Keratinocyte (primary cell): ENCODE measurements at regions not wholly inside any gene's neighbourhood (a gene's known extent, or its start where the extent isn't known, plus 50 kb on each side); places are given as distances from the start of the nearest gene placed in this dataset.

ENCODE experiments used
- DNase-seq: peaks from one replicate; pipeline ENCODE4 v3.0.0-alpha.2; 2011; ENCODE audit warnings: low read depth, missing footprints, low spot score
- FAIRE-seq: peaks from 2 replicates; lab custom pipeline; 2011; peaks lifted over from hg19 to GRCh38; lab: Jason Lieb, UNC
- H2AFZ ChIP-seq: 2 replicates; pipeline ENCODE4 v1.6.0; 2012; ENCODE audit warnings: low read length, control low read depth, inconsistent platforms; ENCODE audit not compliant: control insufficient read depth
- H3K27ac ChIP-seq: 2 replicates; pipeline ENCODE4 v1.5.1; 2011; ENCODE audit warnings: low read length; ENCODE audit not compliant: control insufficient read depth, insufficient read depth
- H3K27me3 ChIP-seq: 3 replicates; pipeline ENCODE4 v1.6.0; 2011; ENCODE audit warnings: low read length; ENCODE audit not compliant: control insufficient read depth, insufficient read depth; ENCODE audit errors: extremely low read depth
- H3K36me3 ChIP-seq, 2 experiments: 2 replicates in 1 of 2; 3 replicates in 1 of 2; pipeline ENCODE4 v1.5.1; 2011; ENCODE audit warnings: low read length in 2 of 2, mild to moderate bottlenecking in 1 of 2; ENCODE audit not compliant: control insufficient read depth in 2 of 2, insufficient read depth in 2 of 2; ENCODE audit errors: extremely low read depth in 1 of 2
- H3K4me1 ChIP-seq: 3 replicates; pipeline ENCODE4 v1.5.1; 2011; ENCODE audit warnings: low read length; ENCODE audit not compliant: control insufficient read depth, insufficient read depth; ENCODE audit errors: extremely low read depth
- H3K4me2 ChIP-seq: 3 replicates; pipeline ENCODE4 v1.6.0; 2011; ENCODE audit warnings: low read depth, low read length; ENCODE audit not compliant: control insufficient read depth, insufficient read depth; ENCODE audit errors: extremely low read depth
- H3K4me3 ChIP-seq, 3 experiments: fragments of 200-600 bp in 1 of 3; sonication (generic) in 1 of 3; 2 replicates in 2 of 3; 3 replicates in 1 of 3; pipeline ENCODE4 v1.5.1; 2011 to 2016; ENCODE audit warnings: low read length in 3 of 3, mild to moderate bottlenecking in 3 of 3, control low read depth in 2 of 3, inconsistent platforms in 1 of 3, low read depth in 1 of 3, mixed read lengths in 1 of 3, mixed run types in 1 of 3, moderate library complexity in 1 of 3; ENCODE audit not compliant: control insufficient read depth in 2 of 3, insufficient read depth in 2 of 3; ENCODE audit errors: extremely low read depth in 1 of 3
- H3K79me2 ChIP-seq: 2 replicates; pipeline ENCODE4 v1.6.0; 2012; ENCODE audit warnings: low read length; ENCODE audit not compliant: control insufficient read depth, insufficient read depth
- H3K9ac ChIP-seq: 3 replicates; pipeline ENCODE4 v1.6.0; 2011; ENCODE audit warnings: low read length; ENCODE audit not compliant: control insufficient read depth, insufficient read depth; ENCODE audit errors: extremely low read depth
- H3K9me1 ChIP-seq: 3 replicates; pipeline ENCODE4 v1.6.0; 2011; ENCODE audit warnings: low read length; ENCODE audit not compliant: control insufficient read depth, insufficient read depth; ENCODE audit errors: extremely low read depth
- H3K9me3 ChIP-seq: 2 replicates; pipeline ENCODE4 v1.5.1; 2012; ENCODE audit warnings: low read depth, low read length; ENCODE audit not compliant: control insufficient read depth
- H4K20me1 ChIP-seq: 3 replicates; pipeline ENCODE4 v1.6.0; 2011; ENCODE audit warnings: low read length; ENCODE audit not compliant: control insufficient read depth, insufficient read depth; ENCODE audit errors: extremely low read depth
- CTCF ChIP-seq, 3 experiments: IDR thresholded peaks in 1 of 3; conservative IDR thresholded peaks in 1 of 3; optimal IDR thresholded peaks in 1 of 3; 2 replicates in 2 of 3; 3 replicates in 1 of 3; pipeline versions ENCODE3 to v1.5.1; 2011; ENCODE audit warnings: low read length in 3 of 3, mild to moderate bottlenecking in 3 of 3, moderate library complexity in 2 of 3, control low read depth in 1 of 3, inconsistent platforms in 1 of 3; ENCODE audit not compliant: insufficient read depth in 2 of 3; ENCODE audit errors: extremely low read depth in 1 of 3
- EZH2 ChIP-seq: IDR thresholded peaks from one replicate; pipeline ENCODE4 v1.6.1; 2012; ENCODE audit warnings: inconsistent platforms, mild to moderate bottlenecking, low read length, moderate library complexity
- dilution Hi-C: fragments of 300-500 bp; cut with MboI; formaldehyde crosslinking; loops from one replicate; pipeline ENCODE4 v1.7.0; 2020; ENCODE audit warnings: low sequenced_read_pairs; ENCODE audit not compliant: extremely low pct_ligation_motif_present

GRCh38 chr6:19415605-19416326 is 421.4 kb upstream of the ID4 start:
- H3K4me2 ChIP-seq, result peak overlapping the region; percentile 82
- H3K4me1 ChIP-seq, result peaks cover 59% of the 10 kb centered on the region
- dilution Hi-C loops, result no loop called here
- H3K9ac ChIP-seq, result peak overlapping the region; percentile 67
- H3K36me3 ChIP-seq, result no peaks in the 10 kb centered on the region
- H3K9me1 ChIP-seq, result no peaks in the 10 kb centered on the region
- no peaks in the 10 kb centered on the region for H3K27me3 ChIP-seq
- no peaks in the 10 kb centered on the region for H4K20me1 ChIP-seq
- peak overlapping the region in 2 of 3 experiments; percentile 27 to 49 for H3K4me3 ChIP-seq
- H3K9me3 ChIP-seq, result no peaks in the 10 kb centered on the region
- no peak for FAIRE-seq
- peak; percentile 25 for DNase-seq
- TF ChIP-seq CTCF (optimal IDR thresholded peaks at IDR 0.05 in 1 of 3, IDR thresholded peaks at IDR 0.05 in 1 of 3, conservative IDR thresholded peaks at IDR 0.05 in 1 of 3; ENCODE audit: extremely low read depth in 1 of 3, insufficient read depth in 2 of 3, low read length in 3 of 3), result no peak
- no peak for TF ChIP-seq EZH2
- H3K27ac ChIP-seq, result peak overlapping the region; percentile 76
- H3K79me2 ChIP-seq, result no peaks in the 10 kb centered on the region
- peak overlapping the region; percentile 42 for H2AFZ ChIP-seq

- TF ChIP-seq CTCF (optimal IDR thresholded peaks at IDR 0.05 in 1 of 3, IDR thresholded peaks at IDR 0.05 in 1 of 3, conservative IDR thresholded peaks at IDR 0.05 in 1 of 3; ENCODE audit: extremely low read depth in 1 of 3, insufficient read depth in 2 of 3, low read length in 3 of 3) (no peak), EZH2 (no peak)
- H3K4me2 ChIP-seq, result no peak overlapping the region
- dilution Hi-C loops, result no loop called here
- H3K27ac ChIP-seq, result peak overlapping the region; percentile 90
- H3K9me1 ChIP-seq, result no peaks in the 10 kb centered on the region
- H3K36me3 ChIP-seq, result no peaks in the 10 kb centered on the region
- no peak for FAIRE-seq
- H3K9ac ChIP-seq, result no peak overlapping the region
- H4K20me1 ChIP-seq, result no peaks in the 10 kb centered on the region
- peaks cover 50% of the 10 kb centered on the region for H3K4me1 ChIP-seq
- H3K27me3 ChIP-seq, result no peaks in the 10 kb centered on the region
- H3K4me3 ChIP-seq, result no peak overlapping the region
- no peak overlapping the region for H2AFZ ChIP-seq
- H3K79me2 ChIP-seq, result no peaks in the 10 kb centered on the region
- no peaks in the 10 kb centered on the region for H3K9me3 ChIP-seq
- DNase-seq, result no peak
These were observed 420.4 kb upstream of the ID4 start for GRCh38 chr6:19416811-19417210.
